HG03097 (cell line): ENCODE measurements at regions not wholly inside any gene's neighbourhood (a gene's known extent, or its start where the extent isn't known, plus 50 kb on each side); places are given as distances from the start of the nearest gene placed in this dataset.

Source experiments
- ATAC-seq: cut with Tn5 transposase; IDR thresholded peaks from one replicate; pipeline ENCODE4 v1.9.1; 2021; ENCODE audit not compliant: unreplicated experiment, low FRiP score

DNA sequence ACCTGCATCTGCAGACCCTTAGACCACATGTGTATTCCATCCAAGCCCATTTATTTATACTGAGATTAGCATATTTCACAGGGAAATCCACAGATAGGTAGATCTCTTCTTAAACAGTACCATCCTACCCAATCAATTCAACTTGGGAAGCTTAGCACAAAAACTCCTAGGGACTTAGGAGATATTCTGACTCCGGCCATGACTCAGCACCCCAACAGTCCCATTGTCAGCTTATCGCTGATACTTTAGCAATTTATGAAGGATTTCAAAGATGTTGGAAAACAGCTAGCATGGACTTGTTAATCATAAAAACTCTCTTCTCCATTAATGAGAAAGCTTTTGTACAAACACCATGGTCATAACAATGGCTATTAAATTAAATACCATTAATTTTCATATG lies 236.2 kb upstream of the PREP start:
- no peak for ATAC-seq

DNA sequence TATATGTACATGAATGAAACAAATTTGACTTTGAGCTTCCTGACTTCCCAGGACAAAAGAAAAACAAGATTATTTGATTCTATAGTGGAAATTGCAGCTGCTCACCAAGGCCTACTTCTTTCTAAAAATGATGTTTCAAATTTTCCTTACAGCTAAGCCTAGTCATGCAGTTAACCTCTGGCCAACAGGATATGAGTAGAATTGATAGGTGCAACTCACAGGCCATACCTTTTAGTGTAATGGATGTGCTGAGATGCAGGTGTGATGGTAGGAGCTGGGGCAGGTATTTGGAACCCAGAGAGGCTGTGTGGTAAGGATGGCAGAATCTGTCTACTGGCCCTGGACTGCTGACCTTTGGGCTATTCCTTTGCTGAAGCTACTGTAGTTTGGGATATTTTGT lies 230.9 kb upstream of the PREP start:
- ATAC-seq: no peak

DNA sequence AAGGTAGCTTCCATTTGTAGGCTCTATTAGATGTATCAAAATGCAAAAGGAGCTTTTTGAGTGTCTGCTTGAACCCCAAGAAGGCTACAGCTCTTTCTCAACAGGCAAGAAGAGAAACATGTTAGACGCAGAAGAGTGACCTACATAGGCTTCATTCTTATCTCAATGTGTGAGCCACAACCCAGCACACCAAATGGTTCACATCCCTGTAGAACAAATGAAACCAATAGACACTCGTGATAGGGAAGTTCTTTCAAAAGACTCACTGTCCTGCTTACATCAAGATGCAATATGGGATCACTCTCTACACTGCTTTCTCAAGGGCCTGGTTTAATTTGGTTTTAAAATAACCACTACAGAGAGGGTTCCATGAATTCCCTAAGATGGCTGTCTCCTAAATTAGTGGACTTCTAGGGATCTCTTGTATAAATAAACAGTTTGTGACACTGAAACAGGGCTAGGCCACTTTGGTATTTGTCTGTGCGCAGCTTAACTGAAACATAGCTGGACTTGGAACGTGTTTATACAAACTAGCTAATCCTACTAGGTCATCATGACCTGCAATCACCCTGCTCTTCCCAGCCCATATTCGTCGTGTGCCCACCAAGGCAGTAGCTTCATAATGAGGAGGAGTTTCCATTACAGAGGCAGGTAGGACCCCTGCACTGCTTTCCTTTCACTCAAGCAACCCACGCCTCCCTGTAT lies 225.4 kb upstream of the PREP start:
- no peak for ATAC-seq

GRCh38 chr6:105626295-105627158 lies 223.6 kb upstream of the PREP start:
- no peak for ATAC-seq

- no peak for ATAC-seq
Measured at GRCh38 chr6:105624021-105624420, 221.1 kb upstream of the PREP start.

DNA sequence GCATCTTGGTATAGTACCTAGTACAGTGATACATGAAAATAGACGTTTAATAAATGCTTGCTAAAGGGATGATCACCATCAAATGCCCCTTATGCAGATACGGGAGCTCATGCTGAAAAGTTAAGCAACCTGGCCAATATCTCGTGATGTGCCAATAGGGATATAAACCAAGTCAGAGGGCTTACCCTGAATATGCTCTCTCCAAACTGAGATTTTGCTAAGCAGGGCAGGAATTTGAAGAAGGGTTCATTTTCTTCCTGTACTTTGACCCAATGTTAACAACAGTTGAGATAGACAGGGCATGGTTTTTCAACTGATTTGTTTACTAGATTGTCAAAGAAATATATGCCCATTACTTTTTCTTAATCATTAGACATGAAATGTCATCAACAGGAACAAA lies 219.3 kb upstream of the PREP start:
- ATAC-seq: no peak

- no peak for ATAC-seq
Measured at GRCh38 chr6:105621564-105622175, 218.8 kb upstream of the PREP start.

- no peak for ATAC-seq
Measured at GRCh38 chr6:105620878-105621277, 218.0 kb upstream of the PREP start.

DNA sequence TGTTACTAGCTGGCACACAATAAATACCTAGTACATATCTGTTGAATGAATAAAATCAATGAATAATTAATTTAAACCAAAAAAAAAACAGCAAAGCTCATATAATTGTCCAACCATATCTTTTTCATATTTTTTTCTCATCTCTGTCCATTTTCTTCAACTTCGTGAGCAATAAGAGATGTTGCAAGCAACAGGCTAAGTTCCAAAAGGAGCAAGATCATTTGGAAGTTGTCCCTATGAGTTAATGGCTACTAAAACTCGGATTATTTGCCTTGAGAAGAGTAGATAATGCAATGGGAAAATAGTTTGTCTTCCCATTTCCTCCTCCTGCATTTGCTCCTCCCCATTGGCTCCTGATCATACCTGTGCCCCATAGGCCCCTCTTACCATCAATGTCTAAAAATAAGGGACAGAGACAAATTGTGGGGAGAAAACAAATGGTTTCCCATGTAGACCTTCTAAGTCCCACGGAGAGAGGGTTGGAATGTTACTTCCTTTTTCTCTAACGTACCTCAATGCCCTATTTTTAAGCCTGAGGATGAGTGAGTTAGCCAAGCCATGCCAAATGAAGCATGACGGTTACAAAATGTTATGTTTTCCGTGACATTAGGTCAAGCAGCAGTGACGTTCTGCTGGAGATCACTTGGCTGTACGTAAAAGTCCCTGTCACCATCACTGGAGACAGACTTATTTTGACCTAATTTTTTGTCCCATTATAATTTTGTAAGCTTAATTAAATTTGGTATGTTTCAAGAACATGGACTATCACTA lies 217.3 kb upstream of the PREP start:
- ATAC-seq: no peak

DNA sequence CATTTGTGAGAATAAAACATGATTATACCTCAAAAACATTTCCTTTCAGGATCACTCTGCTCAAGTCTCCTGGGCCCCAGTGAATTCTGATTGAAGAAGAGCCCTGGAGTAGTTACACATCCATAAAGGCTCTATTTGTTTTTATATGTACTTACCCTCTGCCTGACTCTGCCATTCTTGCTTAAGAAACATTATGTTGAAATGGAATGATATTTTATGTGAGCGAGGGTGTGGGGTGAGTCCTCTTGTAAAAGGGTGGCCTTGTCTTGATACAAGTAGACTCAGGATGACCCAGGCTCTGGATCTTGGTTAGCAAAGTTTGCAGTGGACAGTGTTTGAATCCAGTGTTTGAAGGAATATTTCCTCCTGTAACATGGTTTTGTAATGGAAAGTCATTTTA lies 215.4 kb upstream of the PREP start:
- no peak for ATAC-seq

DNA sequence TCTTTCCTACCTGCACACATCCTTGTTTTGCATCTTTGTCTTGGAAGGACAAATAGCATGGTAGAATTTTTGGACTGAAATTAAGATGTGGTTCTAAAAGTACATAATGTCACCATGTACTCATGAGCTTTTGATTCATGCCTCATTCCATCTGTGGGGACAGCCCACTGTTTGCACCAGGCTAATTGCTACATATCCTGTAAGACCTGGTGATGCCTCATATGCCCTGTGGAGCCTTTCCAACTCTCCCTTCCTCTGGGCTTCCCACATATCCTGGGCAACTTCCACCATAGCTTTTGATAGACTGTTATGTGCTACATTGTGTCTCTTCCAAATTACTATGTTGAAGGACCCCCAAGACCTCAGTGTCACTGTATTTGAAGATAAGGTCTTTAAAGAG lies 213.6 kb upstream of the PREP start:
- no peak for ATAC-seq

GRCh38 chr6:105611606-105612005 lies 208.7 kb upstream of the PREP start:
- ATAC-seq: no peak

GRCh38 chr6:105609375-105609991 lies 206.6 kb upstream of the PREP start:
- no peak for ATAC-seq

DNA sequence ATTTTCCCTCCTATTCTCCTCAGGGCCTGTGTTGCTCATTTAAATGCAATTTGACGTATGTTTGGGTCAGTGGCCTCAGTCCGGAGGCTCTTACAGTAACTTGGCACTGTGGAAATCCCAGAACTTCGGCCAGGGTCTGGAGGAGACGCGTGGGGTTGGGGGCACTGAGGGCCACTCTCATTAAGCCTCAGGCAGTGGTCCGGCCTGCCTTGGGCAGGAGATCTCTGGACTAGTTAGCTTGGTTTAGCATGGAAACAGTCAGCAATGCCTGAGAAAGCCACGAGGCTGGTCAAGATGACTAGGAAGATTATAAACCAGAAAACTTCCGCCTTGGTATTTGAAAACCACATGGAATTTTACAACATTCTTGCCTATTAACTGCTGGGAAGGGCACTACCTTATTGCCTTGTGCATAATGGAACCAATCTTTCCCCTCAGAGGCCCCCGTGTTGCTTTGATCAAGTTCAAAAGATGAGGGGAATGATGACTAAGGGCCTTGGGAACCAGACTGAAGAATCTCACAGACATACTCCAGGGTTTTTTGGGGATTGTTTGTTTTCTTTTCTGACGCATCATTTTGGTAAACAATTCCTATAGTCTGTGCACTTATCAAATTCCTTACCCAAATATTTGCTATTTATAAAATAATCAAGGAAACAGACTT lies 206.0 kb upstream of the PREP start:
- ATAC-seq: no peak

DNA sequence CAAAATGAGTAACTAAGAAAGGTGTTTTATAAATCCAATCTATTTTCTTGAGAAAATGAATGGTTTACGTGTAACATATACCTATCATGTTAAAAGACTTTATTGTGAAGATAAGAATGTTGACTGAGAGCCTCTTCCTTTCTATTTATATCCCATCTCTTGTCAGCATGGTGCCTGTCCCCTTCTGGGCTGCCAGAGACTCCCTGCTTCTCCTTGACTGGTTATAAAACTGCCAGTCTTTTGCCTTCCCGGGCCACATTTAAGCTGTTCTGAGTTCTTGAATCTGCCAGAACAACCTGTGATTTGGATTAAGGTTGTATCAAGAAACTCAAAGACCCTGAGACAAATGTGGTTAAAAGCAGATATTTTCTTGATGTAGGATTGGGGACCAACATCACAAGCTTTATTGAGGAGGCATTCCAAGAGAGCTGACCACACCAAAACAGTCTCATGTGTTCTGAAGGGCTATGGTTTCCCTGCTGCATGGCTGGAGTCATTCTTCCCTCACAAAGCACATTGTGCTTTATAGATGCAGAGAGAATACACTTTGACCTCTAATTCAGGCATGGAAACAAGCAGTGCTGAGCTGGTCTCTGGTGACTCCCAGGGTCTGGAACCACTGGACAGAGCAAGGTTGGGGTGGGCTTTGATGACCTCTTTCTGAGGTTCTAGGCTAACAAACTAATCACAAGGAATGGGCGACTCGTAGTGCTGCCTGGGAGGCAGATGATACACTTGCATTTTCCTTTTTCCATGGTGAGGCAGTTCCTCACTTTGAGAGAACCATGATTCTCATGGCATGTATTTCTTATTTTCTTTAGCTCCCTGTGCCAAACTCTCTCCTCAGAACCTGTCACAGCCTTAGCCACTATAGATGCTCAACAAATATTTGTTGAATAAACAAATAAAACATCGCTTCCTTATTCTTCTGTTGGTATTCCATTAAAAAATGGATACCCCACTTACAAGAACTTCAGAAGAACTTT lies 205.0 kb upstream of the PREP start:
- no peak for ATAC-seq

- no peak for ATAC-seq
Measured at GRCh38 chr6:105606831-105607463, 204.1 kb upstream of the PREP start.

- no peak for ATAC-seq
Measured at GRCh38 chr6:105604587-105604884, 201.7 kb upstream of the PREP start.

DNA sequence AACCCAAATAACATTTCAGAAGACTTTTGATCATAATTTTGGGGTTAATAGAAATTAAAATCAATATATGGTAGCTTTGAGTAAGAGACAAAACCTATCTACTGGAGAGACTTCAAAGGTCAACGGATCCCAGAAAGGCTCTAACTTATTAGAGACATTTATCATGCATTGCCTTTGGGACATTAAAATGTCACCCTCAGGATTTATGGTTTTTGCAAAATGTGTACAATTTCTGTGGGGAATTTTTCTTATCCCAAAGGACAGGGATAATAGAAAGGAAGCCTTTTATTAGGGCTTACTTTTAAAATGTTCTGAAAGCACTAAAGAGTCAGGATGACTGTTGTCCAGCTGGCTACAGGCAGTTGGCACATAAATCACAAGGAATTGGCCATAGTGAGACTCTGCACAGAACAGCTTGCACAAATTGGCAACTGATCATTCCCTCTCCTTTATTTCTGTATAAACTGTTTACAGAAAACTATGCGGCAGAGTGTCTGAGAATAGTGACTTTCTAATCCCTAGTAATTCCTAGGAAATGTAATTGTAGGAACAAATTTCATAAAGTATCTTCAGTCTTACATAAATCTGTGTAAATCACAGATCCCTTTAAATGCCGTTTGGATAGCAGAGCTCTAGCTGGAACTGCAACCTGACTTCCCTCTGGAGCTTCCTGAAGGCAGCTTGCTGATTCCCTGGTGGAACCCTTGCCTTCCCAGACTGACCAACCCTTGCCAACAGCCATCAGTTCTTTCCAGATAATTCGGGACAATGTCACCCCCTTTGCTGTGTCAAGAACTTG lies 201.1 kb upstream of the PREP start:
- ATAC-seq: no peak
